NCI-H187 (cell line): ENCODE measurements at regions not wholly inside any gene's neighbourhood (a gene's known extent, or its start where the extent isn't known, plus 50 kb on each side); places are given as distances from the start of the nearest gene placed in this dataset.

ENCODE experiments used
- DNase-seq, 2 experiments: peaks; one replicate each; lab custom pipeline; 2025; lab: John Stamatoyannopoulos, UW

DNA sequence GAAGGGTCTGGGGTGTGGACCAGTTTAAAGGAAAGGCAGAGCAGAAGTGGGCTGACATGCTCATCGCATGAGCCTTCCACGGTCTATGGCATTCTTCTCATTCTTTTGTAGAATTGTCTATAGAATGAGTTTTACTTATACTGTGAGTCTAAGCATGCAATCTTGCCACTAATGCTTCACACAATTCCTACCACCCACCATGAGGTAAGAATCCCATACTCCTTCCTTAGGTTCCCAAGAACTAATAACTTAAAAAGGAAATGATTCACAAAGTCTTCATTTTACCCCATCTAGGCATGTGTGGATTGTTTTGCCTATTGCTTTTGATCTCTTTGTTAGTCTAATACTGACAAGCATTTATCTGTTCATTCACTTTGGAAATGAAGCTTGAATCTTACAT lies 195.2 kb downstream of the LY86 start:
- DNase-seq, result no peak

DNA sequence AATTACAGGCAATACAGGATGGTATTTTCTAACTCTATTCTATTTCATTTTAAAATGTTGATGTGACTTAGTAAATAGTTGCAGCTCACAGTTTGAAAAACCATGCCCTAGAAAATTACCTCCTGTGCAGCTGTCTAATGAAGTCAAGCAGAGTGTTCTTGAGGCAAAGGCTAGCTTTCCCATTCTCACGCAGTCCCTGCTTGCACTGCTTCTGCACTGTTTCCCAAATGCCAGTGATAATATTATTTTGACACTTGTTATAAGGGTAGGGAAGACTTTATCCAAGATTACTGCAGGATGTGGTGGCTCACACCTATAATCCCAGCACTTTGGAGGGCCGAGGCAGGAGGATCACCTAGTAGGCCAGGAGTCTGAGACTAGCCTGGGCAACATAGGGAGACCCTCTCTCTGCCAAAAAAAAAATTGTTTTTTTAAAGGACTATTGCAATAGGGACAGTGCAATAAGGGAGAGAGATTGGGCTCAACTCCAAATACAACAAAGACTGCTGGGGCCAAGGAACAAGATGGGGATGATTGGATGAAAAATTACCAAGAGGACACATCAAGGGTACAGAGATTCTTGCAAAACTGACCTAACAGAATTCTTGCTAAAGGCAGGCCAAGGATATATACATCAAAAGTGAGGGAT lies 196.1 kb downstream of the LY86 start:
- no peak for DNase-seq

DNA sequence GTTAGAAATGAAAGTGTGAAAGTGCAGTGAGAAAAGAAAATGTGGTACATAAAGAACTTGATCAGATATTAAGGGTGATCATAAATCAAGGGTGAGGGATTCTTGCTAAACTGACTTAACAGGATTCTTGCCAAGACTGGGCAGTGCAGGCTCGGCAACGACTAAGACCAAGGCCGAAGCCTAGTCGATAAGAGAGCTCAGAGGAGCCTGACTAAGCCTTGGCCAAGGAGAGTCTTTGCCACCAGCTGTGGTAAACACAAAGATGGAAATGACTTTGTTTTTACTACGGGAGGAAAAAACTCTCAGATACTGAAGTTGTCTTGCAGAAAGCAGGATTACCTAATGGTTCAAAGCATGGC lies 196.6 kb downstream of the LY86 start:
- DNase-seq, result no peak

DNA sequence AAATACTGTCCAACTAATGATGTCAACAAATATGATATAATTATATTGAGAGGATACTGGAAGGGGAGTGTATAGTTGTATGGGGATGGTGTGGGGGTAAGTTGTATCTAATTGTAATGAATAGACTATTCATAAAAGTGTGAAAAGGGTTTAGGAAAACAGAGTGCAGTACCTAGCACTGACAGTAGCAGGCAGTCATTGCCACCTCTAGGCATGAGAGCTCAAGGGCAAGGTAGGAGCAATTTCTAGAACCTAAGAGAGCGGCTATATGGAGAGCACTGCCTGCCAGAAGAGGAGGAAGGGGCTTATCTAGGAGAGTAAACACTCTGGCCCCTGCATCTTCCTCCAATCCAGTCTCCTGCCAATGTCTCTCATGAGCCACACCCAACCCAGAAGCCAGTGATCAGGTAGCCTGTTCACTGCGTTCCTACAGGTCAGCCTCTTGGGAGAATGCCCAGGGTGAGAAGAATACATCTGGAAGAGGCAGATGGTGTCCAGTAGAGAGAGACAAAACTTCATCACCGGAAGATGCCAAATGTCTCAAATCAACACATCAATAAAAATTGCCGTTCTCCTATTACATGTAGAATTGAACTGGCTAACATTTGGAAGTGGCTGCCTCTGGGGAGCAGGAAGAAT lies 200.0 kb downstream of the LY86 start:
- DNase-seq, result no peak

DNA sequence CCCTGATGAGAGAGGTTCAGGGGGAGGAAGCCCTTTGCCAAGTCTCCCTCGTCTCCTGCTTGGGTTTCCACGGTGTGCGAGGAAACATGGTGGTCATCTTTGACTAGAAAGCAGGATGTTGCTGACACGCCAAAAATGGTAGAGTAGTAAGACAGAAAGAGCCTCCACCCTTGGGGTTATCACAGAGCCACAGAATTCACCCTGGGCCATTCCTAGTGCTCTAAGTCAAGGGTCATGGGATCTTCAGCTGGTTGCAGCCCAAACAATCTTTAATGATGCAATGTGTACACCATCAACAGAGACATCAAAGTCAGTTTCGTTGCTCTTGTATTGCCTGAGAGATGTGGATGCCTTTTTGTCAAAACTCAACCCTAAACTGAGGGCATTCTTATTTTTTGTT lies 201.9 kb downstream of the LY86 start:
- DNase-seq, result no peak

DNA sequence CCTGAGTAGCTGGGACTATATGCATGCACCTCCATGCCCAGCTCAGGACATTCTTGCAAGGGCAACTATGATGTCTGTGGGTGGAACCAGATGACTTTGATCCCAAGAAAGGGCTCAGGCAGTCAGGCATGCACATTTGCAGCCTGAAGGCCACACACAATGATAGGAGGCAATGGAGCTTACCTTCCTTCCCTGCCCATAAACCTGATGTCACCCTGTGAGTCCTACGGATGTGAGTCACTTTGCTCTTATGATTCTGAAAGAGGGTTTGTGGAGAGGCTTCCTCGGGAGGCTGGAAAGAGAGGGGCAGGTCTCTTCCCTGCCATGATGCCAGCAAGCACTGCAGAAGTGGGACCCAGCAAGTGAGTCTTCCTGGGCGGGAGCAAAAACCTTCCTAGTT lies 202.4 kb downstream of the LY86 start:
- DNase-seq, result no peak

DNA sequence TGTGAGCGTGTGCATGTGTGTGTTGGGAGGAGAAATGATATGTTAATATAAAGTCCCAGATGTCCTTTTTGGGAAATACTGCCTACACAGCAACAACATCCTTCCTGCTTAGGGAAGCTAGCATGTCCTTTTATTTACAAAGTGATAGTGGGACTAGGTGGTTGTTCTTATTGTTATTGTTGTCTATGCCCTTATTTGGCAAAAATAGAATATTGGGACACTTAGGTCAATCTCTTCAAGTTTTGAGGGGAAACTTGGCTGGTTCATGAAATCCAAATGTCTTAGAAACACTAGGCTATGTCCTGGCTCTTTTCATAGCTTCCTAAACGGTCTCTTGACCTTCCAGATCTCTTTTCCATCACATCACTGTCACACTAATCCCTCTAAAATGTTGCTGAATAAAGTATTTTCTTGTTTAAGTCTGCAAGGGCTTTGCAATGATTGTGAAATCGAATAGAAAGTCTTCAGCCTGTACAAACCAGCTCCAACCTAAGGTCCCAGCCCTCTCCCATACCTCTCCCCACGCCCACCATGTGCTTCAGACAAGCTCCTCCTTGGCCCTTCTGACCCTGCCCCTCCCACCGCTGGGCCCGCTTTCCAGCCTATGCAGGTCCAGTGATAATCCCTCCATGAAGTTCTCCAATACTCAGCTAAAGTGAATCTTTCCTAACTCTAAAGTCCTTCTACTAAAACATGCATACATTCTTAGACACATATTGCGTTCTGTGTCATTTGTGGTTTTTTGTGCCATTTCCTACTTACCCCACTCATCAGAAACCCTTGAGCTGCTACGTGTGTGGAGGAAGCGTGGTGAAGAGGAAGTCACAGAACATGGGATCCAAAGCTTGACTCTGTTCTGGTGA lies 205.1 kb downstream of the LY86 start:
- no peak for DNase-seq

DNA sequence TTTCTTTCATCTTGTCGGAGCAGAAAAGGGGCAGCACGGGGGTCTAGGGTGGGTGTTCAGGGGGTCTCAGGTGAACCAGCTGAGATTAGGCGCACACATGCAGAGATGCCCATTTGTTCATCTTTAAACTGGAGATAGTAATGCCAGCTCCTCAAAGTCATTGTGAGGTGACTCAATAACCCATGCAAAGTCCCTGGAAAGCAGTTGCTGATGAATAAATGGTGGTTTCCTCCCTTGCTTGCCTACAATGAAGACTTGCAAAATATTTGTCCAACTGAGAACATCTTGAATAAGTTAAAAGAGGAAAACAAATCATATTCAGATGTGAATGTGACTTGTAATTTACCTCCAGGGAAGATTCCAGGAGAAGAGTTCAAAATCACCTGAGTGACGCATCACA lies 206.9 kb downstream of the LY86 start:
- no peak for DNase-seq

DNA sequence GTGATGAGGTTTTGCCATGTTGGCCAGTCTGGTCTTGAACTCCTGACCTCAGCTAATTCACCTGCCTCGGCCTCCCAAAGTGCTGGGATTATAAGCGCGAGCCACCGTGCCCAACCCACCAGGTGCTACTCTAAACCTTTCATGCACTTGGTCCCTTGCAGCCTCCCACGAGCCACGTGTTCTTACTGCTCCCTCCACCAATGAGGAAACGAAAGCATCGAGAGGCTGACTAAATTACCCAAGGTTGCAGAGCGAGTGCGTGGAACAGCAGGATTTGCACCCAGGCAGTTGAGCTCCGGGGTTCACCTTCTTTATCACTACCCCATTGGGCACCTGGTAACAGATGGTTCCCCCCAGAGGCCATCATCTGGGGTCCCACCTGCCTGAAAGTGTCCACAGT lies 208.3 kb downstream of the LY86 start:
- no peak for DNase-seq

DNA sequence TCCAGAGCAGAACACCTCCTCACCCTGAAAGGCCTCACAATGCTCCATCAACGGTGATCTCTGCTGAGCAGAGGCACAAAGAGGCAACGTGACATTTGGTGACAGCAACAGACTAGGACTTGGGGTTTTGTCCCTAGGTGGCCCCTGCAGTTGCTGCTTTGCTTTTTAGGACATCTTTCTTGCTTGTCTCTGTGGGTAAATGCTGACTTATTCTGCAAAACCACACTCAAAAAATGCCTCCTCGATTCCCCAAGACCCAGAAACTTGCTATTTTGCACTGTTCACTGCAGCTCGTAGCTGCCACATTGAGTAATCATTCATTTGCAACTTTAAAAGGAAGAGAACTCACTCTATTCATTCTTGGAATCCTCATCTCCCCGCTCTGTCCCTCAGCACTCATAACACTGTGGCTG lies 209.9 kb downstream of the LY86 start:
- no peak for DNase-seq

DNA sequence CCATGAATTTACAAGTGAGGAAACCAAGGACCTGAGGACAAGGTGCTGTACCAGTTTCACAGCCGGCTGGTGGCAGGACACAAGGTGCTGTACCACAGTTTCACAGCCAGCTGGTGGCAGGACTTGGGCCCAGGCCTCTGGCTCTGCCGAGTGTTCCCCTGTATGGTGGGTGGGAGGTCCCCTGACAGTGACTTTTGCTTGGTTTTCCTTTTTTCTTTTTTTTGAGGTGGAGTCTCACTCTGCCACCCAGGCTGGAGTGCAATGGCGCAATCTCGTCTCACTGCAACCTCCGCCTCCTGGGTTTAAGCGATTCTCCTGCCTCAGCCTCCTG lies 212.4 kb downstream of the LY86 start:
- no peak for DNase-seq

DNA sequence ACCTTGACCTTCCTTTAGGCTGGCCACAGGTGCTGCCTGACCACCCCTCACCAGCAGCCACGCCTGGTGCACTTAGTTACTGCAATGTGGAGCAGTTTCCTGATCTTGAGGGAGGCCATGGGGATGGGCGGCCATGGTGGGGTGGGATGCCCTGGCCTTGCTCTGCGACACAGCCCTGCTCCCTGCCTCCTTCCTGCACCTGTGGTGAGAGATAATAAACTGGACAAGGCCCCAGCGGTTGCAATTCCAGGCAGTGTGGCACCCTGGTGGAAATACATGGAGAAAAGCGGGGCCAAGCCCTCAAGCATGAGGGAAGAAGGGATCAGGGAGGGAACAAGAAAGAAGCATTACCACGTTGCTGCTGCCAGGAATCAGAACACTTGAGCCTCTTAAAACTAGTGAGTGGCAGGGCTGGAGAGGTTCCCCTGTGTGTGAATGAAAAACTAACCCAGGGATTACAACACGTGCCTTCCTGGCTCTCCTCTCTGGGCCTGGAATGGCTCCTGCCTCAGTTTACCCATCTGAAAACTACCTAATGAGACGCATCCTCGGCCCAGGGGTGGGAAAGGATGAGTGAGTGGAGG lies 213.2 kb downstream of the LY86 start:
- no peak for DNase-seq

DNA sequence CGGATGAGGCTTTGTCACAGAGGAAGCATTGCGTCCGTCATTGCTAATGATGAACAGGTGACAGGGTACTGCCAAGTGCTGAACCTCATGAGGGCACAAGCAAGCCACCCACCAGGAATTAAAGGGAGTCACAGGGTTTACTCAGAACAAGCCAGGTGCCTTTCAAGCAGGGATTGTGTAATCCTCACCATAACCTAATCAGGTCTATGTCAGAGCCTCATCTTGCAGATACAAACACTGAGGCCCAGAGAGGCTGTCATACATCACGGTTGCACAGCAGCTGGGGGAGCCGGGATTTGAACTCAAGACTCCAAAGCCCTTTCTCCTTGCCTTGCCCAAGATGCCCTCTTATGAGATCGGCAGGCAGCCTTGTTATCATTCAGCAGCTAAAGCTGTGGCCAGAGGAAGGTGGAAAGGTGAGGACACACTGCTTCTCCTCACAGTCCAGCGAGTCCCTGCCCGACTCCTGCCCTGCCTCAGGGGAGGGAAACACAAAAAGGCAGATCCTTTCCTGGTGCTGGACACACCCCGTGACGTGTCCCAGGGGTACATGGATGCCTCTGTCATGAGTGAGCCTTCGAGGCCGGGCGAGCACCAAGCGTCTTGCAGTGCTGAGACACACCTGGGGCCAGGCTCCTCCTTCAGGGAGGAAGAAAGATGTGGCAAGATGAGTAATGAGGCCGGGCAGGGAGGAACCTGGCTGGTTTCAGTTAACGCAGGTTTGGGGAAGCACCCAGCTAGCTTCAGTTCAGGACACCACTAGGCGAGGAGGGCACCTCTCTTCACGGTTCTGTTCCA lies 214.9 kb downstream of the LY86 start:
- no peak for DNase-seq

DNA sequence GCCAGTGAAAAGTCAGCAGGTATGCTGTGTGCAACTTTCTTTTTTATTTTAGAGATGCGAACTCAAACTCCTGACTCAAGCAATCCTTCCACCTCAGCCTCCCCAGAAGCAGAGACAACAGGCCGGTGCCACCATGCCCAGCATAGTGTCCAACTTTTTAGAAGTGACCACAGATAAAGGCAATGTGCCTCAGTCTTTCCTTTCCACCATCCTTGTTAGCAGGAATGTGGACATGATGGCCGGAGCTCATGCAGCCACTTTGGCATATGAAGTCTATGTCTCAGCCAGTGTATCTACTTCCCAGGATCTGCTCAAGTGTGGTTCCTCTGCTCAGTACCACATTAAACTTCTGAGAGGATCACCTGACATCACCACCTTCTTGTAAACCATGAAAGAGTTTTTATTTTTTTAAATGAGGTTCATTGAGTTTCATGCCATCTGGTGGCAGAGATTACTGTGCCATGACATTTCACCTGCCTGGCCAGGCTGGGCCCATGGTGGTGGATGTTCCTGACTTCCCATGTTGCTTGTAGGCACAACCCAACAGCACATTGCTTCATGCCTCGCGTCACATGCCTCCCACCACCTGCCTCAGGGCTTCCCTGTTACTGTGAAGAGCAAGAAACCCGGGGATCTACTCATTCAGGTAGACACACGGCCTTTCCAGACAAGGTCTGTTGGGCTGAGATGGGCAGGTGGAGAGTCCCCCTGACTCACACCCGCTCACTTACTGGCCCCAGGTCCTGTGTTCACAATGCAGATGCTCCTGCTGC lies 216.5 kb downstream of the LY86 start:
- DNase-seq, result no peak

DNA sequence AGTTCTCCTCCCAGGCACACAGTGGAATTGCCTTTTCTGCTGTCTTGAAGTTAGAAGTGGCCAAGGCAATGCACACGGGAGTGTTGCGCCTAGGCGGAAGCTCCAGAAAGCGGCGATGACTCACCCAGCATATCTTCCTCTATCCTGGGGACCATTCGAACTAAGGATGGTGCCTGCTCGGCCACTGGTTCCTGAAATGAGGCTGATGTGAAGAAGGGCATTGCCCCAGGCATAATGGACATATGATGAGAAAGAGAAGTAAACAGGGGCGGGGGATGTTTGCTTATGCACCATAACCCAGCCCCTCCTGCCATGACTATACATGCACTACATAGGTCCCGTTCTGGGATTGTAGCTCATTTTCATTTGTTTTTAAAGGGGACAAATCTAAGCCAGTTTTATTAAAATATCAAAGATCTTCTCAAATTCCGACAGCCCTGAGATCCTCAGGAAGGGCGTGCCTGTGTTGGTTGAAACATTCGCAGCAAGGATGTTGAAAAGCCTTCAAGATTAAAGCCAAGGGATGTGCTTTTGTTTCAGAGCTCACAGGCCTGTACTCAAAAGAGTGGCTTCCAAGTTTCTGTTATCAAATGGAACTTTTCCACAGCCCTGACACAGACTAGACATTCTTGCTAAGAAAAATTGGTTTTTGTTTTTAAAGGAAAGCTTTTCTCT lies 218.5 kb downstream of the LY86 start:
- DNase-seq, result no peak

DNA sequence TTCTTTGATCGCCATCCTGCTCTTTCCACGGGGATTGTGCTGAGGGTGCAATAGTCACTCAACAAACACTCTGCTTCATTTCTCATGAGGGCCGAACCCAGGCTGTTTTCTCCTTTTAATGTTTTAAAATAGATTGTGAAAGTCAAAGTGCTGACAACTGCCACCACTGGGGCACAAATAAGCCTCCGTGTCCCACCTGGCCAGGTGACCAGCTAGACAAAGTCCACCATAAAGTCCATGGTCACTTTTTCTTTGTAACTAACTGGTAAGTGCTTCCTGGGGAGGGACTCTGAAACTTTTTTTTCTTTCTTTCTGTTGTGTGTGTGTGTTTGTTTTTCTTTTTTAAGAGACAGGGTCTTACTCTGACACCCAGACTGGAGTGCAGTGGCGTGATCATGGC lies 219.8 kb downstream of the LY86 start:
- no peak for DNase-seq

DNA sequence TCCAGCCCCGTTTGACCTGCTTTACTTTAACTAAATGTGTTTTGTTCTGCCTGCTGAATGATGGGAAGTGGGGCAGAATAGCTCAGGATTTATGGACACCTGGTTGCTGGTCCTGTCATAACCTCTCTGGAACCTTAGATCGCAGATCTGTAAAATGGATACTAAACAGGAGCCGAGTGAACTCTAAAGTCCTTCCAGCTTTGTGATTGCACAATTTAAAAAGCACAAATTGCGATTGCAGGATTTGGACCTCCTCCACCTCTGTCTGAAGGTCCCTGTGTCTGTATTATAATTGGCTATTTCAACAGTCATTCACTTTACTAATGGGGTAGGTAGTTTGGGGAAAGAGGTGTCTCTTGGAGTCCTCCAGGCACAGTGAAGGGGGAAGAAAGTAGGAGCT lies 220.4 kb downstream of the LY86 start:
- DNase-seq, result no peak

DNA sequence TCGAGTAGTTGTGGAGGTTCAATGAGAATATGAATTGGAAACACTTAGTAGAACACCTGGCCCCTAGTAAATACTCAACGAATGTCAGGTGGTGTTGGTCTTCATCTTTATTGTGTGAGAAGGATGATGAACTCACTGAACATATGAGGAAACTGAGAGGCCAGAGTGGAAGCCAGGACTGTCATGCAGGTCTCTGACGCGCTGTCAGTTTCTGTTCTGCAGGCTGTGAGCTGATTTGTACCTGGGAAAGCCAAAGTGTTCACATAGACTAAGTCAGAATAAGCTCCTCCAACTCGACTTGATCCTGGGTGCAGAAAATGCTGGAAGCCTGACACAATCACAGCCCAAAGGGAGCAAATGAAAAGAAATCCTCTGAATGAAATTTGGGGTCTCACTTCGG lies 222.2 kb downstream of the LY86 start:
- DNase-seq, result no peak

DNA sequence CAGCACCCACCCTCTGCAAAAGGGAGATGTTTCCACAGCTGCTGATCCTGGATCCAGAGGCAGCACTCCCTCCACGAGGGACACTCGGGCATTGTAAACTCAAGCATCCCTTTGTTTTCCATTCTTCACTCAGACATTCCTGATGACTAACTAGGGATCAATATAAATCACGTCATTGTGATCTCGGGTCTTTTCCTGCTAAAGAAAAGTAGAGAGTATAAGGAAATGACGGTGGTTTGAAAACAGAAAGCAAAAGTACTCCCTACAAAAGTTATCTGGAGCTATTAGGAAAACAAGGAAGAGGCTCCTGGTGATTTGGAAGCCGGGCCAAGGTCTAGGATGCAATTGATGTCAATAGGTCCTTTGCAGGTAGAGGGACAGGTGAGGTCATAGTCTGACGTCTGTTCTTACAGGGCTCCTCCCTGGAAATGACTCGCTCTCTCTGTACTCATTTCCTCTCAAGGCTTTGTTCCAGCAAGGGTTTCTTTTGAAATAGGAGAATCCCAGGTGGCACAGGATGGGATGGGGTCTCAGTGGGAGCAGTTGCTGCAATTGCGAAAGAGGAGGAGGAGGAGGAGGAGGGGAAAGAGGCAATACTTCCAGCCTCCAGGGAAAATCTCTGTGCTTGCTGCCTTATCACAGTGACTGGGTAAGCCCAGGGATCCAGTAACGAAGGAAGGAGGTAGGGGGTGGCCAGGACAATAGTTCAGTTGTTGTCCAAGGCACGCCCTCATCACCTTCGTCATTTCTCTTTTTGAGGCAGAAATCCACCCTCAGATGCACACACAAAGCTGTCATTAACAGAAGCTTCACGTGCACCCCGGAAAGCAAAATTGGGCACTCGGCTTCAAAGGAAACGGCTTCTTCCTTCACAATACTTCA lies 222.8 kb downstream of the LY86 start:
- DNase-seq, result no peak

DNA sequence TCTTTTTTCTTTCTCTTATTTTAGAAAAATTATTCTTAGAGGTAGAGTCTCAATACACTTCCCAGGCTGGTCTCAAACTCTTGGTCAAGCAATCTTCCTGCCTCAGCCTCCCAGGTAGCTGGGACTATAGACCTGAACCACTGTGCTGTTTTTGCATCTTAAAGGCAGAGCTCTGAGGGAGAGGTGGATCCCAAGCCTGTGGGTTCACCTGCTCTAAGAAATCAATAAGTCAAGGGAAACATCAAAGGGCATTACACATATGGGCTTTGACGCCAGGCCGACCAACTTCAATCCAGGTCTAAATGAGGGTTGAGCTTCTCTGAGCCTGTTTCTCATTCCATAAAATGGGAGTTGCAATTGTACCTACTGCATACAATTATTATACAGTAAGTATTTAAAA lies 223.9 kb downstream of the LY86 start:
- DNase-seq, result no peak
